ENCODE measurements at regions not wholly inside any gene's neighbourhood (a gene's known extent, or its start where the extent isn't known, plus 50 kb on each side); places are given as distances from the start of the nearest gene placed in this dataset.
"Not testable (repeated sequence)": the region's sequence is repeated elsewhere in the genome, so short reads cannot be mapped to it uniquely, and the experiment has no call there.

DNA sequence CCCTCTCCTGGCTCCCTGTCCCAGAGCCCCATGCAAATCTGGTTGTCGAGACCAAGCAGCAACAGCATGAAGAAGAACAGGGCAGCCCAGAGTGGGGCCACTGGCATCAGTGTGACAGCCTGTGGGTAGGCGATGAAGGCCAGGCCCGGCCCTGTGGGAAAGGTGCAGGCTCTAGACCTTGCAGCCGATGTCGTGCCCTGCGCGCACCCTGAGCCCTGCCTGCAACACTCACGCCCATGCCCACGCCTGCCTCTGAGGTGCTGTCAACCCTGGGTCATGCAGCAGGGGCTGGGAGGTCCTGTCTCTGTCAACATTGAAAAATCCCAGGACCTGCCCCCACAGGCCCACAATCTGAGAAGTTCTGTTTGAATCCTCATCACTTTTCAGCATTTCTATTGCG lies 204.0 kb upstream of the TP53TG3 start:
- H3K9me3 ChIP-seq; in situ Hi-C loops (cut with MboI; ENCODE audit: low sequenced_read_pairs); H3K27me3 ChIP-seq (ENCODE audit: low read depth); H3K4me1 ChIP-seq; H3K36me3 ChIP-seq (replicated peaks); DNase-seq (ENCODE audit: low spot score in 2 of 2); H3K4me3 ChIP-seq: not testable (repeated sequence)

DNA sequence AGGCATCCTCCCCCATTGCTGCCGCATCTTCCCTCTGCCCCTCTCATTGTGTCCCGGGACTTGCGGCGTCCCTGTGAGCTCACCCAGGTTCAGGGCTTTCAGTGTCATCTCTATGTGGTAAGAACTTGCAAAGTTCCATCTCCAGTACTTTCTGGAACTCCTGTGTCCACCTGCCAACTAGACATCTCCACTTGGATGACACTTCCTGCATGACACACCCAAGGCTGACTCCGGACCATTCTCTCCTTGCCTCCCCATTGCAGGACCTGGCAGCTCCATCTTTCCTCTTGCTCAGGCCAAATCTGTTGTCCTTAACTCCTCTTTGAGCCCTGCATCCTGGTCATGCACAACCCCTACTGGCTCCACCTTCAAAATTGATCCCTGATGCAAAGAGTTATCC lies 200.8 kb upstream of the TP53TG3 start:
- H3K4me3 ChIP-seq; H3K27me3 ChIP-seq (ENCODE audit: low read depth); in situ Hi-C loops (cut with MboI; ENCODE audit: low sequenced_read_pairs); H3K36me3 ChIP-seq (replicated peaks); H3K9me3 ChIP-seq; DNase-seq (ENCODE audit: low spot score in 2 of 2); H3K4me1 ChIP-seq: not testable (repeated sequence)

DNA sequence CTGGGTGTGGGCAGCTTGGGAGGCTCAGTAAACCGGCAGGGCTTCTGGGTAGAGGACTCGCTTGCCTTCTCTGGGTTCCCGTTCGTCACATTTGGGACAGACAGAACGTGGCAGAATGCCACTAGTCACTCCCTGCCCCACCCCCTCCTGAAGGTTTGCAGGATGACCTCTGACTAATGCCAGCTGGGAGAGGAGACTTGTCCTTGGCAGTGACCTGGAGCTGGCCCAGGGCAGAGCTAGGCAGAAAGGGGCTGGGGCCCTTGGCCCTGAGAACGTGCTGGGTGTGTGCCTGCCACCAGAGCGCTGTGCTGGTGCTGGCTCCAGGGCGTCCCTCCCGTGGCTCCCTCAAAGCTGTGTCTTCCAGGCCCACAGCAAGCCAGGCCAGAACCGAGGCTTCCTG lies 197.8 kb upstream of the TP53TG3 start:
- H3K4me3 ChIP-seq; H3K36me3 ChIP-seq (replicated peaks); in situ Hi-C loops (cut with MboI; ENCODE audit: low sequenced_read_pairs); H3K27me3 ChIP-seq (ENCODE audit: low read depth); H3K4me1 ChIP-seq; DNase-seq (ENCODE audit: low spot score in 2 of 2); H3K9me3 ChIP-seq: not testable (repeated sequence)

DNA sequence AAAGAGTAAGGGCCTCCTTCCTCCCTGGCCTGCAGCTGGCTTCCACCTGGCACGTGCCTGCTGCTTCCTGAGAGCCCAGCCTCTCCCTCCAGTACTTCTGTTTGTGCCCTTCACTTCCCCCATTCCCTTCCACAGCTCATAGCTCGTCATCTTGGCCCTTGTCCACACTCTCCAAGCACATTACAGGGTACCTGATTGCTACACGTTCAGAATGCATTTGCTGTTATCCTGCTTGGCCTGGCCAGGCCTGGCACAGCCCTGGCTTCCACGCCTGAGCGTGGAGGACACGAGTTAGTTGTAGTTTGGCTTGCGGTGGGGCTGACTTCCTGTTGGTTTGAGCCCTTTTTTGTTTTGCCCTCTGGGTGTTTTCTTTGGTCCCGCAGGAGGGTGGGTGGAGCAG lies 197.2 kb upstream of the TP53TG3 start:
- H3K4me1 ChIP-seq; H3K36me3 ChIP-seq (replicated peaks); H3K27me3 ChIP-seq (ENCODE audit: low read depth); in situ Hi-C loops (cut with MboI; ENCODE audit: low sequenced_read_pairs); DNase-seq (ENCODE audit: low spot score in 2 of 2); H3K4me3 ChIP-seq; H3K9me3 ChIP-seq: not testable (repeated sequence)

DNA sequence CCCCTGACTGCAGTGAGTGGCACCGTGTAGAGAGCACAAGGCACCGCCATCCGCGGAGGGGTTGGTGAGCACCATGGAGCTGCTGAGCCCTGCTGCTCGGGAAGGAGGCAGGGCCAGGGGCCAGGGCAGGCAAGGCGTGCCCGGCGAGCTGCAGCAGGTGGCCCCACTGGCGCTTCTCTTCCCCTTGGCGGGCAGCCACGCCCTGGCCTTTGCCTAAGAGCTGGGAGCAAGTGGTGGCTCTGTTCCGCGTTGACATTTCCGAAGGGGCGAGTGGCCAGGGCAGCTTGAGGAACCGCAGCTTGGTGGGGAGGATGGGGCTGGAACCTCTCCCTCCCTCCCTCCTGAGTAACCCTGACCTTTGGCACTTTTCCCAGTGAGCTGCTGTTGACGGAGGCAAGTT lies 194.7 kb upstream of the TP53TG3 start:
- H3K4me1 ChIP-seq; H3K36me3 ChIP-seq (replicated peaks); in situ Hi-C loops (cut with MboI; ENCODE audit: low sequenced_read_pairs); DNase-seq (ENCODE audit: low spot score in 2 of 2); H3K4me3 ChIP-seq; H3K9me3 ChIP-seq; H3K27me3 ChIP-seq (ENCODE audit: low read depth): not testable (repeated sequence)

DNA sequence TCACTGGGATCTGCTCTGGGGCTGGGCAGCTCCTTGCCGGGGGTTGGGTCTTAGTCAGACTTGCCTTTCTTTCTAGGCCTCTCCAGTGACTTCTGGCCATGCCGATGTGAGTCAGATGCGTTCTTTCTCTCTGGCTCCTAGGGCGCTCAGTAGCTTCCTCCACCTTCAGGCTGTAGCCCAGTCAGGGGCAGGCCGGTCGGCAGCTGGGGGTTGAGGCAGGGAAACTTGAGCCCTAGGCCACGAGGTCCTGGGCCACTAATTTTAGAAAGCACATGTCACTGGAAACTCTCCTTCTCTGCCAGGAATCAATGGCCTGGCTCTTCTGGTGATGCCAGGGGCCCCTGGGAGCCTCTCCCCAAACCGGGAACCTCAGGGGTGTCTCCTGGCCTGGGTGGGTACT lies 192.4 kb upstream of the TP53TG3 start:
- DNase-seq (ENCODE audit: low spot score in 2 of 2); H3K27me3 ChIP-seq (ENCODE audit: low read depth); H3K36me3 ChIP-seq (replicated peaks); H3K4me3 ChIP-seq; H3K4me1 ChIP-seq; H3K9me3 ChIP-seq; in situ Hi-C loops (cut with MboI; ENCODE audit: low sequenced_read_pairs): not testable (repeated sequence)

DNA sequence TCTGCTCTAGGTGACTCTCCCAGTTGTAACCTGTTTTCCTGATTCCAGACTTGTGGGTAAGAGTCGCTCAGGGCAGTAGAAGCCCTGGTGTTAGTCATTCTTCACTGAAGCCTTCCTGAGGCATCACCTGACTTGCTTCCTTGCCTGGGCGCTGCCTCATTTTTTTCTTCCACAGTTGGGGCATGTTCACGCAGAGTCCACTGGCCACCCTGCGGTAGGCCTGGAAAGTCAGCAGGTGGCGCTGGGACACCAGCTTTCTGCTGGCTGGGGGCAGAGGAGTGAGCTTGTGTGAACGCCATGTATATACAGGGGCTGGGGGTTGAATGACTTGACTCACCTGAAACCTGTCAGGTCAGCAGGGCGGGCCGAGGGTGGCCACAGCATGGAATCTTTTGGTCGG lies 189.3 kb upstream of the TP53TG3 start:
- H3K36me3 ChIP-seq (replicated peaks); in situ Hi-C loops (cut with MboI; ENCODE audit: low sequenced_read_pairs); H3K9me3 ChIP-seq; H3K4me1 ChIP-seq; DNase-seq (ENCODE audit: low spot score in 2 of 2); H3K27me3 ChIP-seq (ENCODE audit: low read depth); H3K4me3 ChIP-seq: not testable (repeated sequence)

DNA sequence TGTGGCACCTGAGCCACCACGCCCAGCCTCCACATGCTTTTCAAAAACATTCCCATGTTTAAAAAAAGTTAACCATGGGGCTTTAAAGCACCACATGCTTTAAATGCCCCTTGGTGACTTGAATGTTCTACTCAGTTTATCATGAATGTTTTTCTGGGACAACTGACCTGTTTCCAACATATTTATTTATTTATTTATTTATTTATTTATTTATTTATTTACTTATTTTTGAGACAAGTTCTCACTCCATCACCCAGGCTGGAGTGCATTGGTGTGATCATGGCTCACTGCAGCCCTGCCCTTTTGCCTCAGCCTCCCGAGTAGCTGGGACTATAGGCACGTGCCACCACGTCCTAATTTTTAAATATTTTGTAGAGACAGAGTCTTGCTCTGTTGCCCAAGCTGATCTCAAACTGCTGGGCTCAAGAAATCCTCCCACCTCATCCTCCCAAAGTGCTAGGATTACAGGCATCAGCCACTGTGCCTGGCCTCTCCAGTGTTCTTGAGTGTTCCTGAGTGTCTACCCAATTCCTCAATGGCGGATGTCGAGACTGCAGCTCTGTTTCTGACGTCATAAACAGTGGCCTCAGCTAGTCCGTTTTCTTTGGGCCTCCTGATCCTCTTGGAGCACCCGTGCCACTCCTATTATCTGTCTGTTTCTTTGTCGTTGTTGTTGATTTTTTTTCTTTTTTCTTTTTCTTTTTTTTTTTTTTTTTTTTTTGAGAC lies 185.7 kb upstream of the TP53TG3 start:
- in situ Hi-C loops (cut with MboI; ENCODE audit: low sequenced_read_pairs); H3K4me1 ChIP-seq; H3K36me3 ChIP-seq (replicated peaks); DNase-seq (ENCODE audit: low spot score in 2 of 2); H3K9me3 ChIP-seq; H3K27me3 ChIP-seq (ENCODE audit: low read depth); H3K4me3 ChIP-seq: not testable (repeated sequence)

DNA sequence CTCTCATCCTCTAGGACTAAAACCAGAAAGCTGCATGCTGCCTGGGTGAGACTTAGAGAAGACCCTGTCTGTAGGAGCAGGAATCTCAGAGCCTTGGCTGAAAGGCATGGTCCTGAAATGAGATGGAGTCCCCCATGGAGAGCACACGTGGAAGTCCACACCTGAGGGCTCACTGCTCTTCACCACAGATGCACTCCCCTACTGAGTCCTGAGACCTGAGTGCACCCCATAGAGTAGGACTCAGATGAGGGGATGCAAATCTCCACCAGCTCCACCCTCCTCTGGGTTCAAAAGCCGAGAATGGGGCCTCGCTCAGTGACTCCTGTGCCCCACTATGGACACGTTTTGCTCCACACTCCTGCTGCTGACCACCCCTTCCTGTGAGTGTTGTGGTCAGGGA lies 171.4 kb upstream of the TP53TG3 start:
- H3K36me3 ChIP-seq (replicated peaks); DNase-seq (ENCODE audit: low spot score in 2 of 2); in situ Hi-C loops (cut with MboI; ENCODE audit: low sequenced_read_pairs): not testable (repeated sequence)

DNA sequence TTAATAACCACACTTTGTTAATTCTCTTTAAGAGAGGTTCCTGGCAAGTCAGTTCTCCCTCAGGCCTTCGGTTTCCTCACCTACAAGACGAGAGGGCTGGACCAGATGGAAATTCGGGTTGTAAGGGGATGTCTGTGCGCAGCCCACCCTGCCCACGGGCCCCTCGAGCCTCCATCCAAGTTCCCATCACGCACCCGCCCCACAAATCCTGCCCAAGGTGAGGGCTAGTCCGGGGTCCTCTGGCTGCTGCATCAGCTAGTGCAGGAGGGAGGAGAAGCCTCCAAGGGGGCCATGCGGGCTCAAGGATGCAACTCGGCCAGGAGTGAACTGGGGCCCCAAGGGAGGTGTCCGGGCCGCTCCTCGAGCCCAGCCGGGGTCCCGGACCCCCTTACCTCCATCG lies 169.6 kb upstream of the TP53TG3 start:
- H3K4me3 ChIP-seq; H3K27me3 ChIP-seq (ENCODE audit: low read depth); H3K4me1 ChIP-seq; H3K9me3 ChIP-seq; DNase-seq (ENCODE audit: low spot score in 2 of 2); in situ Hi-C loops (cut with MboI; ENCODE audit: low sequenced_read_pairs); H3K36me3 ChIP-seq (replicated peaks): not testable (repeated sequence)

More for the DNA sequence above, 171.4 kb upstream of the TP53TG3 start:
- not testable (repeated sequence) for H3K9me3 ChIP-seq; H3K27me3 ChIP-seq (ENCODE audit: low read depth); H3K4me1 ChIP-seq; H3K4me3 ChIP-seq

DNA sequence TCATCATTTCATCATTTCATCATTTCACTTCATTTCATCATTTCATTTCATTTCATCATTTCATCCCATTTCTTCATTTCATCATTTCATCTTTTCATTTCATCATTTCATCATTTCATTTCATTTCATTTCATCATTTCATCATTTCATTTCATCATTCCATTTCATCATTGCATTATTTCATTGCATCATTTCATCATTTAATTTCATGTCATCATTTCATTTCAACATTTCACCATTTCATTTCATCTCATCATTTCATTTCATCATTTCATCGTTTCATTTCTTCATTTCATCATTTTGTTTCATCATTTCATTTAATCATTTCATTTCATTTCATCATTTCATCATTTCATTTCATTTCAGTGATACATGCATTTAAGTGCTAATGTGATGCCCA lies 166.9 kb upstream of the TP53TG3 start:
- H3K4me3 ChIP-seq; H3K36me3 ChIP-seq (replicated peaks); in situ Hi-C loops (cut with MboI; ENCODE audit: low sequenced_read_pairs); DNase-seq (ENCODE audit: low spot score in 2 of 2); H3K27me3 ChIP-seq (ENCODE audit: low read depth); H3K4me1 ChIP-seq; H3K9me3 ChIP-seq: not testable (repeated sequence)

DNA sequence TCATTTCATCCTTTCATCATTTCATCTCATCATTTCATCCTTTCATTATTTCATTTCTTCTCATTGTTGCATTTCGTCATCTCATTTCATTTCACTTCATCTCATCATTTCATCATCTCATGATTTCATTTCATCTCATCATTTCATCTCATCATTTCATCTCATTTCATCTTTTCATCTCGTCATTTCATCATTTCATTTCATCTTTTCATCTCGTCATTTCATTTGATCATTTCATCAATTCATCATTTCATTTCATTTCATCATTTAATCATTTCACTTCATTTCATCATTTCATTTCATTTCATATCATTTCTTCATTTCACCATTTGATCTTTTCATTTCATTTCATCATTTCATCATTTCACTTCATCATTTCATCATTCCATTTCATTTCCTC lies 131.3 kb upstream of the TP53TG3 start:
- H3K4me1 ChIP-seq; H3K36me3 ChIP-seq (replicated peaks); in situ Hi-C loops (cut with MboI; ENCODE audit: low sequenced_read_pairs); H3K4me3 ChIP-seq; H3K9me3 ChIP-seq; DNase-seq (ENCODE audit: low spot score in 2 of 2); H3K27me3 ChIP-seq (ENCODE audit: low read depth): not testable (repeated sequence)

DNA sequence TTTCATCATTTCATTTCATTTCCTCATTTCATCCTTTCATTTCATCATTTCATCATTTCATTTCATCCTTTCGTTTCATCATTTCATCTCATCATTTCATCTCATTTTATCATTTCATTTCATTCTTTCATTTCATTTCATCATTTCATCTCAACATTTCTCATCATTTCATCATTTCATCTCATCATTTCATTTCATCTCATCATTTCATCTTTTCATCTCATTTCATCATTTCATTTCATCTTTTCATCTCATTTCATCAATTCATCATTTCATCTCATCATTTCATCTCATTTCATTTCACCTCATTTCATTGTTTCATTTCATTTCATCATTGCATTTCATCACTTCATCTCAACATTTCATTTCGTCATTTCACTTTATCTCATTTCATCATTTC lies 129.7 kb upstream of the TP53TG3 start:
- H3K36me3 ChIP-seq (replicated peaks); H3K4me3 ChIP-seq; H3K4me1 ChIP-seq; DNase-seq (ENCODE audit: low spot score in 2 of 2); H3K9me3 ChIP-seq; H3K27me3 ChIP-seq (ENCODE audit: low read depth); in situ Hi-C loops (cut with MboI; ENCODE audit: low sequenced_read_pairs): not testable (repeated sequence)

Data from HAP-1 (cell line).